ENCODE measurements at regions not wholly inside any gene's neighbourhood (a gene's known extent, or its start where the extent isn't known, plus 50 kb on each side); places are given as distances from the start of the nearest gene placed in this dataset.

- CTCF ChIA-PET: interaction anchor here (0.6 kb wide), 1 partner anchor 18 kb away, joined by 3 read pairs; no protein-coding TSS in a partner anchor
- TF ChIP-seq CTCF (conservative IDR thresholded peaks at IDR 0.05; ENCODE audit: low read depth): no peak
- no peak for DNase-seq (ENCODE audit: low spot score)
- POLR2A ChIA-PET (ENCODE audit: low non-redundant PET): no interaction called here
- H3K27ac ChIP-seq: no peak overlapping the region
Measured at GRCh38 chr12:5310151-5310550, 121.8 kb upstream of the NTF3 start.

GRCh38 chr12:5317556-5317955 is 114.4 kb upstream of the NTF3 start:
- TF ChIP-seq CTCF (conservative IDR thresholded peaks at IDR 0.05; ENCODE audit: low read depth): no peak
- no peak for DNase-seq (ENCODE audit: low spot score)
- CTCF ChIA-PET: no interaction called here
- POLR2A ChIA-PET (ENCODE audit: low non-redundant PET): no interaction called here
- H3K27ac ChIP-seq: no peak overlapping the region

- no peak for TF ChIP-seq CTCF (conservative IDR thresholded peaks at IDR 0.05; ENCODE audit: low read depth)
- no peak overlapping the region for H3K27ac ChIP-seq
- ChIA-PET POLR2A (ENCODE audit: low non-redundant PET) (no interaction called here), CTCF (interaction anchor here (0.6 kb wide), 1 partner anchor 14 kb away, joined by 3 read pairs; no protein-coding TSS in a partner anchor)
- DNase-seq (ENCODE audit: low spot score): peak; percentile 69
Measured at GRCh38 chr12:5318874-5319273, 113.0 kb upstream of the NTF3 start.

- CTCF ChIA-PET: interaction anchor here (0.6 kb wide), 1 partner anchor 19 kb away, joined by 3 read pairs; no protein-coding TSS in a partner anchor
- H3K27ac ChIP-seq: no peak overlapping the region
- POLR2A ChIA-PET (ENCODE audit: low non-redundant PET): no interaction called here
- no peak for TF ChIP-seq CTCF (conservative IDR thresholded peaks at IDR 0.05; ENCODE audit: low read depth)
- no peak for DNase-seq (ENCODE audit: low spot score)
Measured at GRCh38 chr12:5328669-5329517, 103.0 kb upstream of the NTF3 start.

- ChIA-PET CTCF (no interaction called here), POLR2A (ENCODE audit: low non-redundant PET) (no interaction called here)
- TF ChIP-seq CTCF (conservative IDR thresholded peaks at IDR 0.05; ENCODE audit: low read depth): no peak
- no peak overlapping the region for H3K27ac ChIP-seq
- DNase-seq (ENCODE audit: low spot score): no peak
Measured at GRCh38 chr12:5332551-5332950, 99.4 kb upstream of the NTF3 start.

- TF ChIP-seq CTCF (conservative IDR thresholded peaks at IDR 0.05; ENCODE audit: low read depth): no peak
- no peak overlapping the region for H3K27ac ChIP-seq
- CTCF ChIA-PET: no interaction called here
- POLR2A ChIA-PET (ENCODE audit: low non-redundant PET): no interaction called here
- no peak for DNase-seq (ENCODE audit: low spot score)
Measured at GRCh38 chr12:5333096-5333495, 98.8 kb upstream of the NTF3 start.
